ENCODE measurements at regions not wholly inside any gene's neighbourhood (a gene's known extent, or its start where the extent isn't known, plus 50 kb on each side); places are given as distances from the start of the nearest gene placed in this dataset.
A peak's percentile ranks its signal among the peaks of the same experiment; 100 is the strongest.

DNA sequence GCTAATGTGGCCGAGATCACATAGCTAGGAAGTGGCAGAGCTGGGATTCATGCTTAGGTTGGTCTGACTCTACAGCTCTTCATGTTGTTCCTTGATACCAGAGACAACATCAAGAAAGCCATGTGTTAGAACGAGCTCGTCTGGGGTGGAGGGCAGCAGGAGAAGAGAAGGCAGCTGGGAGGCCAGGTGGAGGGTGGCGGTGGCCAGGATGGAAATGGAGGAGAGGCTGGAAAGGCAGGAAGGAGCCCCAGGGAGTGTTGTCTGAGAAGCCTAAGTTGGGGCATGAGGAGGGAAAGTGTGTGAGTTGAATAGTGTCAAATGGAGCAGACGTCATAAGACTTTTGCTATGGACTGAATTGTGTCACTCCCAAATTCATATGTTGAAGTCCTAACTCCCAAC, 315.3 kb downstream of the GADD45G start:
- H3K9me3 Mint-ChIP-seq, result no peaks in the 10 kb centered on the region
- peaks cover 7% of the 10 kb centered on the region for H3K27me3 Mint-ChIP-seq
- no peak overlapping the region for H3K4me3 Mint-ChIP-seq
- no peak overlapping the region for H3K27ac Mint-ChIP-seq
- DNase-seq, result no peak
- peaks cover 12% of the 10 kb centered on the region for H3K4me1 Mint-ChIP-seq
- CTCF ChIA-PET, result interaction anchor here (0.9 to 3.2 kb wide), 4 partner anchors 9 to 322 kb away, joined by 3 to 18 read pairs (median 3); no protein-coding TSS in a partner anchor
- POLR2A ChIA-PET, result no interaction called here
- no peaks in the 10 kb centered on the region for H3K36me3 Mint-ChIP-seq (ENCODE audit: low read depth)

- CTCF ChIA-PET, result interaction anchor here (3.2 kb wide), 1 partner anchor 319 kb away, joined by 18 read pairs; no protein-coding TSS in a partner anchor
- Mint-ChIP-seq H3K36me3 (ENCODE audit: low read depth) (no peaks in the 10 kb centered on the region), H3K27me3 (peaks cover 8% of the 10 kb centered on the region), H3K9me3 (no peaks in the 10 kb centered on the region), H3K4me3 (no peak overlapping the region), H3K4me1 (peaks cover 12% of the 10 kb centered on the region), H3K27ac (no peak overlapping the region)
- DNase-seq, result no peak
- POLR2A ChIA-PET, result interaction anchor here (0.6 kb wide), 1 partner anchor 124 kb away, joined by 5 read pairs; no protein-coding TSS in a partner anchor
Measured at GRCh38 chr9:89920951-89921350, 316.1 kb downstream of the GADD45G start.

GRCh38 chr9:89922099-89922498, 317.3 kb downstream of the GADD45G start:
- Mint-ChIP-seq H3K9me3 (no peaks in the 10 kb centered on the region), H3K36me3 (ENCODE audit: low read depth) (no peaks in the 10 kb centered on the region), H3K27ac (no peak overlapping the region), H3K27me3 (peaks cover 12% of the 10 kb centered on the region), H3K4me3 (no peak overlapping the region), H3K4me1 (peaks cover 12% of the 10 kb centered on the region)
- POLR2A ChIA-PET, result no interaction called here
- CTCF ChIA-PET, result no interaction called here
- no peak for DNase-seq

GRCh38 chr9:89923174-89923573, 318.4 kb downstream of the GADD45G start:
- peaks cover 14% of the 10 kb centered on the region for H3K27me3 Mint-ChIP-seq
- POLR2A ChIA-PET, result no interaction called here

GRCh38 chr9:89923961-89924504, 319.2 kb downstream of the GADD45G start:
- ChIA-PET POLR2A (interaction anchor here (0.7 kb wide), 1 partner anchor 319 kb away, joined by 3 read pairs; the partner anchor contains the start of gene GADD45G), CTCF (interaction anchor here (1.1 to 1.3 kb wide), 2 partner anchors 11 to 321 kb away, joined by 3 read pairs; no protein-coding TSS in a partner anchor)
- no peak overlapping the region for H3K4me3 Mint-ChIP-seq
- no peak overlapping the region for H3K27ac Mint-ChIP-seq
- no peaks in the 10 kb centered on the region for H3K36me3 Mint-ChIP-seq (ENCODE audit: low read depth)
- H3K27me3 Mint-ChIP-seq, result peaks cover 14% of the 10 kb centered on the region
- no peaks in the 10 kb centered on the region for H3K9me3 Mint-ChIP-seq
- DNase-seq, result peak; percentile 23
- H3K4me1 Mint-ChIP-seq, result peaks cover 12% of the 10 kb centered on the region

More at GRCh38 chr9:89923174-89923573, 318.4 kb downstream of the GADD45G start:
- CTCF ChIA-PET, result interaction anchor here (1.1 to 1.3 kb wide), 2 partner anchors 10 to 320 kb away, joined by 3 read pairs; no protein-coding TSS in a partner anchor
- Mint-ChIP-seq H3K27ac (no peak overlapping the region), H3K9me3 (no peaks in the 10 kb centered on the region), H3K4me1 (peaks cover 12% of the 10 kb centered on the region), H3K4me3 (no peak overlapping the region), H3K36me3 (ENCODE audit: low read depth) (no peaks in the 10 kb centered on the region)
- DNase-seq, result no peak

DNA sequence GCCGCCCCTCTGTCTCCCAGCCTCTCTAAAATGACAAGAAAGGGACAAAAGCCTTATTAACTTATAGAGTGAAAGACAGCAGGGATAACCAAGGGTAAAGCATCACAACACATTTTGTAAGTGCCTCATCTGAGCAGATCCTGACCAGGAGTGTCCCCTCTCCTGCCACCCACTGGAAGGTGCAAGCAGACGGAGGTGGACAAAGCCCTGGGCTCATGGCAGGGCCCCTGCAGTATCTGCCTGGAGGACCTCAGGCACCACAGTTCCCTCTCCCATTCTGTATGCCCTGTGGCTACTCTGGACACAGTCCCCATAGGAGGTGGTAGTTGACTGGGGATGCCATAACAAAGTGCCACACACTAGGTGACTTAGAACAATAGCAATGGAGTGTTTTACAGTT, 319.8 kb downstream of the GADD45G start:
- peaks cover 9% of the 10 kb centered on the region for H3K4me1 Mint-ChIP-seq
- H3K27ac Mint-ChIP-seq, result no peak overlapping the region
- CTCF ChIA-PET, result interaction anchor here (1.3 kb wide), 1 partner anchor 171 kb away, joined by 3 read pairs; no protein-coding TSS in a partner anchor
- H3K27me3 Mint-ChIP-seq, result peaks cover 14% of the 10 kb centered on the region
- POLR2A ChIA-PET, result interaction anchor here (0.7 kb wide), 1 partner anchor 320 kb away, joined by 3 read pairs; the partner anchor contains the start of gene GADD45G
- H3K4me3 Mint-ChIP-seq, result no peak overlapping the region
- no peak for DNase-seq
- no peaks in the 10 kb centered on the region for H3K36me3 Mint-ChIP-seq (ENCODE audit: low read depth)
- H3K9me3 Mint-ChIP-seq, result no peaks in the 10 kb centered on the region

DNA sequence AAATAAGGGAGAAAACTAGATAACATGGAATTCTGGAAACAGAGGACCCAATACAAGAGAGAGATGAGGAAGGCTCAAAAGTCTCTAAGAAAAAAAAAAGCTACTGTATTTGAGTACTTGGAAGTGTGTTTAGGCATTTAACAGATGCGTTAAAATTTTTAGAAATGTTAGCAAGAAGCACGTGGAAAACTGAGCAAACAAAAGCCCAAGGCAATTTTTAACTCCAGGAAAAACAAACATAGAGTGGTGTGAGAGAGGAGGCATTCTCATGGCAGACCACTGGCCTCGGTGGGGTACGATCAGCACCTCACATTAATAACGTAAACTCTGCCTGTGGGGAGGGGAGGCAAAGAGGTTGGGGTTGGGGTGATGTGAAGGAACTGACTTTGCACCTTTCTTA, 321.4 kb downstream of the GADD45G start:
- no peak overlapping the region for H3K4me3 Mint-ChIP-seq
- H3K36me3 Mint-ChIP-seq (ENCODE audit: low read depth), result no peaks in the 10 kb centered on the region
- ChIA-PET CTCF (interaction anchor here (1.3 kb wide), 1 partner anchor 170 kb away, joined by 3 read pairs; no protein-coding TSS in a partner anchor), POLR2A (no interaction called here)
- H3K4me1 Mint-ChIP-seq, result peaks cover 24% of the 10 kb centered on the region
- H3K27me3 Mint-ChIP-seq, result peaks cover 14% of the 10 kb centered on the region
- no peak overlapping the region for H3K27ac Mint-ChIP-seq
- no peaks in the 10 kb centered on the region for H3K9me3 Mint-ChIP-seq
- DNase-seq, result no peak

GRCh38 chr9:89926691-89927220, 321.9 kb downstream of the GADD45G start:
- POLR2A ChIA-PET, result no interaction called here
- peaks cover 14% of the 10 kb centered on the region for H3K27me3 Mint-ChIP-seq
- peaks cover 24% of the 10 kb centered on the region for H3K4me1 Mint-ChIP-seq
- no peaks in the 10 kb centered on the region for H3K9me3 Mint-ChIP-seq
- H3K4me3 Mint-ChIP-seq, result no peak overlapping the region
- no peak overlapping the region for H3K27ac Mint-ChIP-seq
- no peaks in the 10 kb centered on the region for H3K36me3 Mint-ChIP-seq (ENCODE audit: low read depth)
- no peak for DNase-seq
- CTCF ChIA-PET, result no interaction called here

DNA sequence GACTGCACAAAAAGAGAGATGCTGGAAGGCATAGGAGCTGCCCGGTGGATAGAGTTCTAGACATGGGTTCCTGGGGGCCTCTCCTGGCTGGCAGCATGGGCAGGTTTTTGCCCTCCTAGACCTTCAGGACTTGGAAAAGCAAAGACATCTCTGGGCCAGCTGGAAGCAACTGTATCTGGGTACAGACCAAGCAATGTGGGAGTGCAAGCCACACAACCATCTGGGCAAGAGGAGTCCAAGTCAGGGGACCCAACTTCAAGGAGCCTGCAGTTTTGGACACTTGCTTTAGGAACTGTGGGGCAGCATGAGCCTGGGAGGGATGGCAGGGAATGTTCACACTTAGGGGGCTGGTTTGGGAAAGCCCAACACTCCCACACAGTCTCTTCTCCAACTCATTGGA, 323.3 kb downstream of the GADD45G start:
- ChIA-PET POLR2A (no interaction called here), CTCF (interaction anchor here (0.8 to 2.1 kb wide), 3 partner anchors 10 to 330 kb away, joined by 4 to 6 read pairs (median 4); no protein-coding TSS in a partner anchor)

GRCh38 chr9:89928521-89929275, 323.9 kb downstream of the GADD45G start:
- Mint-ChIP-seq H3K4me1 (peaks cover 22% of the 10 kb centered on the region), H3K9me3 (no peaks in the 10 kb centered on the region), H3K27ac (no peak overlapping the region), H3K27me3 (peaks cover 17% of the 10 kb centered on the region), H3K4me3 (no peak overlapping the region), H3K36me3 (ENCODE audit: low read depth) (no peaks in the 10 kb centered on the region)
- ChIA-PET CTCF (interaction anchor here (0.8 to 2.1 kb wide), 4 partner anchors 9 to 331 kb away, joined by 4 to 6 read pairs (median 5); no protein-coding TSS in a partner anchor), POLR2A (no interaction called here)
- DNase-seq, result no peak

More for the DNA sequence above, 323.3 kb downstream of the GADD45G start:
- H3K4me3 Mint-ChIP-seq, result no peak overlapping the region
- peaks cover 14% of the 10 kb centered on the region for H3K27me3 Mint-ChIP-seq
- H3K4me1 Mint-ChIP-seq, result peaks cover 24% of the 10 kb centered on the region
- no peaks in the 10 kb centered on the region for H3K9me3 Mint-ChIP-seq
- no peak for DNase-seq
- H3K27ac Mint-ChIP-seq, result no peak overlapping the region
- no peaks in the 10 kb centered on the region for H3K36me3 Mint-ChIP-seq (ENCODE audit: low read depth)

GRCh38 chr9:89929315-89929672, 324.5 kb downstream of the GADD45G start:
- Mint-ChIP-seq H3K4me1 (peaks cover 16% of the 10 kb centered on the region), H3K27ac (no peak overlapping the region), H3K27me3 (peaks cover 17% of the 10 kb centered on the region), H3K9me3 (no peaks in the 10 kb centered on the region), H3K36me3 (ENCODE audit: low read depth) (no peaks in the 10 kb centered on the region), H3K4me3 (no peak overlapping the region)
- ChIA-PET CTCF (interaction anchor here (0.8 to 2.1 kb wide), 3 partner anchors 8 to 327 kb away, joined by 4 to 6 read pairs (median 6); no protein-coding TSS in a partner anchor), POLR2A (no interaction called here)
- DNase-seq, result no peak

GRCh38 chr9:89929673-89930480, 325.1 kb downstream of the GADD45G start:
- Mint-ChIP-seq H3K4me3 (no peak overlapping the region), H3K27ac (no peak overlapping the region), H3K36me3 (ENCODE audit: low read depth) (no peaks in the 10 kb centered on the region), H3K4me1 (peaks cover 15% of the 10 kb centered on the region), H3K9me3 (no peaks in the 10 kb centered on the region), H3K27me3 (peaks cover 17% of the 10 kb centered on the region)
- ChIA-PET CTCF (interaction anchor here (1.4 to 2.1 kb wide), 2 partner anchors 8 to 327 kb away, joined by 4 to 6 read pairs; no protein-coding TSS in a partner anchor), POLR2A (no interaction called here)
- DNase-seq, result no peak

Measured in activated CD4-positive, alpha-beta T cell treated with anti-CD3 and anti-CD28 coated beads, Interleukin-2, amount 10 ng/mL, durations not matched to agents 7 days and 5 days (primary cell).